Stimulated activated memory B cell treated with anti-CD40 and anti-IgM and Interleukin-4, amounts not matched to agents 10 μg/mL and 1 μg/mL and 100 μg/mL, for 72 hours (primary cell): ENCODE measurements at regions not wholly inside any gene's neighbourhood (a gene's known extent, or its start where the extent isn't known, plus 50 kb on each side); places are given as distances from the start of the nearest gene placed in this dataset.
"Not testable (repeated sequence)": the region's sequence is repeated elsewhere in the genome, so short reads cannot be mapped to it uniquely, and the experiment has no call there.

Experiments used
- ATAC-seq: fragments of 150-1000 bp; cut with Tn5 transposase; 2 replicates; pipeline ENCODE4 v1.10.0; 2021
- H3K27ac Mint-ChIP-seq: one replicate; pipeline ENCODE4 v1.8.0; 2022; ENCODE audit warnings: mild to moderate bottlenecking, mixed read lengths
- H3K27me3 Mint-ChIP-seq: one replicate; pipeline ENCODE4 v1.8.0; 2022; ENCODE audit warnings: mixed read lengths
- H3K36me3 Mint-ChIP-seq: one replicate; pipeline ENCODE4 v1.8.0; 2022; ENCODE audit warnings: mixed read lengths
- H3K4me1 Mint-ChIP-seq: one replicate; pipeline ENCODE4 v1.8.0; 2022; ENCODE audit warnings: mixed read lengths
- H3K4me3 Mint-ChIP-seq: one replicate; pipeline ENCODE4 v1.8.0; 2022; ENCODE audit warnings: mild to moderate bottlenecking, moderate library complexity, mixed read lengths
- H3K9me3 Mint-ChIP-seq: one replicate; pipeline ENCODE4 v1.8.0; 2022; ENCODE audit warnings: mixed read lengths

- Mint-ChIP-seq H3K4me3 (no peak overlapping the region), H3K4me1 (no peaks in the 10 kb centered on the region), H3K27me3 (peaks cover 9% of the 10 kb centered on the region), H3K36me3 (no peaks in the 10 kb centered on the region), H3K27ac (no peak overlapping the region), H3K9me3 (peaks cover 18% of the 10 kb centered on the region)
- ATAC-seq: no peak
Measured at GRCh38 chr3:14057701-14058100, 67.0 kb downstream of the CHCHD4 start.

- H3K27ac Mint-ChIP-seq: no peak overlapping the region
- H3K4me3 Mint-ChIP-seq: no peak overlapping the region
- H3K27me3 Mint-ChIP-seq: peaks cover 36% of the 10 kb centered on the region
- ATAC-seq: no peak
- no peaks in the 10 kb centered on the region for H3K4me1 Mint-ChIP-seq
- H3K36me3 Mint-ChIP-seq: no peaks in the 10 kb centered on the region
- H3K9me3 Mint-ChIP-seq: no peaks in the 10 kb centered on the region
Measured at GRCh38 chr3:14047841-14048240, 76.8 kb downstream of the CHCHD4 start.

- Mint-ChIP-seq H3K4me1 (no peaks in the 10 kb centered on the region), H3K9me3 (no peaks in the 10 kb centered on the region), H3K27ac (no peak overlapping the region), H3K27me3 (peaks cover 36% of the 10 kb centered on the region), H3K4me3 (no peak overlapping the region), H3K36me3 (no peaks in the 10 kb centered on the region)
- ATAC-seq: no peak
Measured at GRCh38 chr3:14047027-14047426, 77.6 kb downstream of the CHCHD4 start.

GRCh38 chr3:14042680-14043079, 82.0 kb downstream of the CHCHD4 start:
- H3K27ac Mint-ChIP-seq: no peak overlapping the region
- peaks cover 31% of the 10 kb centered on the region for H3K27me3 Mint-ChIP-seq
- ATAC-seq: no peak
- H3K36me3 Mint-ChIP-seq: no peaks in the 10 kb centered on the region
- no peaks in the 10 kb centered on the region for H3K9me3 Mint-ChIP-seq
- no peak overlapping the region for H3K4me3 Mint-ChIP-seq
- no peaks in the 10 kb centered on the region for H3K4me1 Mint-ChIP-seq

GRCh38 chr3:14039149-14039548, 85.5 kb downstream of the CHCHD4 start:
- no peaks in the 10 kb centered on the region for H3K4me1 Mint-ChIP-seq
- peaks cover 18% of the 10 kb centered on the region for H3K27me3 Mint-ChIP-seq
- H3K4me3 Mint-ChIP-seq: no peak overlapping the region
- ATAC-seq: no peak
- H3K36me3 Mint-ChIP-seq: no peaks in the 10 kb centered on the region
- no peak overlapping the region for H3K27ac Mint-ChIP-seq
- peaks cover 10% of the 10 kb centered on the region for H3K9me3 Mint-ChIP-seq

- Mint-ChIP-seq H3K4me1 (no peaks in the 10 kb centered on the region), H3K4me3 (no peak overlapping the region), H3K9me3 (peaks cover 13% of the 10 kb centered on the region)
Measured at GRCh38 chr3:14037211-14037610, 87.5 kb downstream of the CHCHD4 start.

GRCh38 chr3:14033023-14033422, 91.6 kb downstream of the CHCHD4 start:
- Mint-ChIP-seq H3K4me1 (no peaks in the 10 kb centered on the region), H3K36me3 (no peaks in the 10 kb centered on the region), H3K9me3 (peaks cover 13% of the 10 kb centered on the region), H3K27ac (no peak overlapping the region), H3K4me3 (no peak overlapping the region), H3K27me3 (peaks cover 31% of the 10 kb centered on the region)
- no peak for ATAC-seq

More at GRCh38 chr3:14037211-14037610, 87.5 kb downstream of the CHCHD4 start:
- H3K27ac Mint-ChIP-seq: no peak overlapping the region
- peaks cover 28% of the 10 kb centered on the region for H3K27me3 Mint-ChIP-seq
- H3K36me3 Mint-ChIP-seq: no peaks in the 10 kb centered on the region
- ATAC-seq: no peak

- no peaks in the 10 kb centered on the region for H3K4me1 Mint-ChIP-seq
- no peaks in the 10 kb centered on the region for H3K36me3 Mint-ChIP-seq
- peak; percentile 73 for ATAC-seq
- peaks cover 31% of the 10 kb centered on the region for H3K27me3 Mint-ChIP-seq
- no peak overlapping the region for H3K27ac Mint-ChIP-seq
- peaks cover 11% of the 10 kb centered on the region for H3K9me3 Mint-ChIP-seq
- H3K4me3 Mint-ChIP-seq: no peak overlapping the region
Measured at GRCh38 chr3:14031271-14031670, 93.4 kb downstream of the CHCHD4 start.

- peaks cover 23% of the 10 kb centered on the region for H3K27me3 Mint-ChIP-seq
- H3K9me3 Mint-ChIP-seq, H3K27ac Mint-ChIP-seq, H3K36me3 Mint-ChIP-seq, ATAC-seq, H3K4me1 Mint-ChIP-seq, H3K4me3 Mint-ChIP-seq: not testable (repeated sequence)
Measured at GRCh38 chr3:14029390-14029995, 95.2 kb downstream of the CHCHD4 start.

GRCh38 chr3:14028122-14028521, 96.5 kb downstream of the CHCHD4 start:
- not testable (repeated sequence) for ATAC-seq, H3K36me3 Mint-ChIP-seq, H3K4me3 Mint-ChIP-seq, H3K27ac Mint-ChIP-seq, H3K4me1 Mint-ChIP-seq
- Mint-ChIP-seq H3K27me3 (peaks cover 30% of the 10 kb centered on the region), H3K9me3 (peaks cover 12% of the 10 kb centered on the region)

GRCh38 chr3:14019459-14019858, 105.2 kb downstream of the CHCHD4 start:
- H3K27me3 Mint-ChIP-seq: peaks cover 50% of the 10 kb centered on the region
- no peak overlapping the region for H3K4me3 Mint-ChIP-seq
- H3K36me3 Mint-ChIP-seq: no peaks in the 10 kb centered on the region
- H3K4me1 Mint-ChIP-seq: no peaks in the 10 kb centered on the region
- ATAC-seq: no peak
- H3K27ac Mint-ChIP-seq: no peak overlapping the region
- peaks cover 13% of the 10 kb centered on the region for H3K9me3 Mint-ChIP-seq

GRCh38 chr3:14016900-14017475, 107.7 kb downstream of the CHCHD4 start:
- Mint-ChIP-seq H3K9me3 (peaks cover 9% of the 10 kb centered on the region), H3K36me3 (peaks cover 6% of the 10 kb centered on the region), H3K27me3 (peaks cover 46% of the 10 kb centered on the region), H3K4me1 (no peaks in the 10 kb centered on the region), H3K27ac (no peak overlapping the region), H3K4me3 (no peak overlapping the region)
- ATAC-seq: no peak

- Mint-ChIP-seq H3K27ac (no peak overlapping the region), H3K4me3 (no peak overlapping the region), H3K9me3 (no peaks in the 10 kb centered on the region)
Measured at GRCh38 chr3:14007006-14007405, 117.7 kb downstream of the CHCHD4 start.

GRCh38 chr3:14001136-14001535, 121.3 kb upstream of the WNT7A start:
- peaks cover under 1% of the 10 kb centered on the region for H3K36me3 Mint-ChIP-seq
- H3K4me1 Mint-ChIP-seq: no peaks in the 10 kb centered on the region
- peaks cover 19% of the 10 kb centered on the region for H3K27me3 Mint-ChIP-seq
- no peaks in the 10 kb centered on the region for H3K9me3 Mint-ChIP-seq
- no peak for ATAC-seq
- no peak overlapping the region for H3K27ac Mint-ChIP-seq
- no peak overlapping the region for H3K4me3 Mint-ChIP-seq

More at GRCh38 chr3:14007006-14007405, 117.7 kb downstream of the CHCHD4 start:
- H3K4me1 Mint-ChIP-seq: no peaks in the 10 kb centered on the region
- ATAC-seq: no peak
- H3K27me3 Mint-ChIP-seq: peaks cover 48% of the 10 kb centered on the region
- H3K36me3 Mint-ChIP-seq: no peaks in the 10 kb centered on the region

- ATAC-seq: no peak
- H3K27ac Mint-ChIP-seq: no peak overlapping the region
- H3K4me1 Mint-ChIP-seq: no peaks in the 10 kb centered on the region
- H3K27me3 Mint-ChIP-seq: peaks cover 13% of the 10 kb centered on the region
- H3K4me3 Mint-ChIP-seq: no peak overlapping the region
- peaks cover 5% of the 10 kb centered on the region for H3K9me3 Mint-ChIP-seq
- peaks cover 5% of the 10 kb centered on the region for H3K36me3 Mint-ChIP-seq
Measured at GRCh38 chr3:14000556-14000955, 120.7 kb upstream of the WNT7A start.

GRCh38 chr3:13998831-13999230, 119.0 kb upstream of the WNT7A start:
- Mint-ChIP-seq H3K4me1 (no peaks in the 10 kb centered on the region), H3K27ac (no peak overlapping the region)

More at GRCh38 chr3:13998831-13999230, 119.0 kb upstream of the WNT7A start:
- Mint-ChIP-seq H3K4me3 (no peak overlapping the region), H3K9me3 (peaks cover 8% of the 10 kb centered on the region), H3K36me3 (peaks cover 5% of the 10 kb centered on the region), H3K27me3 (no peaks in the 10 kb centered on the region)
- no peak for ATAC-seq
